Endodermal cell (in vitro differentiated cells): ENCODE measurements at regions not wholly inside any gene's neighbourhood (a gene's known extent, or its start where the extent isn't known, plus 50 kb on each side); places are given as distances from the start of the nearest gene placed in this dataset.
A peak's percentile ranks its signal among the peaks of the same experiment; 100 is the strongest.

Experiments
- DNase-seq: peaks from one replicate; pipeline ENCODE4 v3.0.0-alpha.2; 2017
- H3K27ac ChIP-seq: 2 replicates; pipeline ENCODE4 v1.5.1; 2013; ENCODE audit warnings: mild to moderate bottlenecking, low read depth, low read length, moderate library complexity
- H3K27me3 ChIP-seq: 2 replicates; pipeline ENCODE4 v1.6.1; 2013; ENCODE audit warnings: mild to moderate bottlenecking, low read length, moderate library complexity; ENCODE audit not compliant: insufficient read depth, control insufficient read depth, poor library complexity, severe bottlenecking
- H3K36me3 ChIP-seq: 2 replicates; pipeline ENCODE4 v1.7.0; 2013; ENCODE audit warnings: mild to moderate bottlenecking, low read length, moderate library complexity; ENCODE audit not compliant: control insufficient read depth, insufficient read depth
- H3K4me1 ChIP-seq: one replicate; pipeline ENCODE4 v1.7.0; 2013; ENCODE audit warnings: low read length; ENCODE audit not compliant: control insufficient read depth, insufficient read depth
- H3K4me3 ChIP-seq: 2 replicates; pipeline ENCODE4 v1.5.1; 2013; ENCODE audit warnings: mild to moderate bottlenecking, low read length, moderate library complexity
- H3K9ac ChIP-seq: 2 replicates; pipeline ENCODE4 v1.6.1; 2013; ENCODE audit warnings: mild to moderate bottlenecking, low read length, moderate library complexity; ENCODE audit not compliant: poor library complexity, severe bottlenecking; ENCODE audit errors: extremely low read depth
- H3K9me3 ChIP-seq: 2 replicates; pipeline ENCODE4 v1.6.1; 2013; ENCODE audit warnings: mild to moderate bottlenecking, low read length, moderate library complexity; ENCODE audit not compliant: control insufficient read depth
- H3K27ac Mint-ChIP-seq: 2 replicates; pipeline ENCODE4 v1.8.0; 2020; ENCODE audit warnings: mixed read lengths
- H3K27me3 Mint-ChIP-seq: 2 replicates; pipeline ENCODE4 v1.8.0; 2021; ENCODE audit warnings: mild to moderate bottlenecking, mixed read lengths; ENCODE audit not compliant: insufficient read depth
- H3K36me3 Mint-ChIP-seq: 2 replicates; pipeline ENCODE4 v1.8.0; 2020; ENCODE audit warnings: low read depth, mixed read lengths
- H3K4me1 Mint-ChIP-seq: 2 replicates; pipeline ENCODE4 v1.8.0; 2020; ENCODE audit warnings: mixed read lengths
- H3K4me3 Mint-ChIP-seq: 2 replicates; pipeline ENCODE4 v1.8.0; 2020; ENCODE audit warnings: mild to moderate bottlenecking, moderate library complexity, mixed read lengths
- H3K9me3 Mint-ChIP-seq: 2 replicates; pipeline ENCODE4 v1.8.0; 2020; ENCODE audit warnings: mild to moderate bottlenecking, mixed read lengths
- CTCF ChIP-seq: fragments of 200-600 bp; sonication (generic); conservative IDR thresholded peaks from 2 replicates; pipeline ENCODE4 v1.5.0; 2021; ENCODE audit warnings: antibody characterized with exemption, mild to moderate bottlenecking
- WGBS, 2 experiments: methylation state at CpG; one replicate each; pipeline versions ENCODE4 v1.1.5 to v1.1.7; 2013; ENCODE audit warnings: missing lambda C conversion rate in 2 of 2, mixed read lengths in 1 of 2; ENCODE audit not compliant: insufficient coverage in 1 of 2, insufficient read length in 1 of 2; 5-methylcytosine and 5-hydroxymethylcytosine counted together

GRCh38 chr13:30037766-30038165, 187.3 kb upstream of the UBL3 start:
- no peak overlapping the region for H3K4me3 Mint-ChIP-seq
- H3K4me1 Mint-ChIP-seq: peaks cover 36% of the 10 kb centered on the region
- no peaks in the 10 kb centered on the region for H3K27me3 ChIP-seq
- H3K27me3 Mint-ChIP-seq: no peaks in the 10 kb centered on the region
- H3K9ac ChIP-seq: no peak overlapping the region
- H3K9me3 ChIP-seq: peaks cover 3% of the 10 kb centered on the region
- no peak overlapping the region for H3K4me3 ChIP-seq
- peaks cover 13% of the 10 kb centered on the region for H3K4me1 ChIP-seq
- DNase-seq: peak; percentile 23
- H3K36me3 Mint-ChIP-seq: no peaks in the 10 kb centered on the region
- no peaks in the 10 kb centered on the region for H3K36me3 ChIP-seq
- WGBS, 2 experiments: 96 to 100% methylated on average over 3 to 4 of the region's 4 CpGs
- peaks cover 2% of the 10 kb centered on the region for H3K9me3 Mint-ChIP-seq
- no peak for TF ChIP-seq CTCF
- no peak overlapping the region for H3K27ac Mint-ChIP-seq
- no peak overlapping the region for H3K27ac ChIP-seq

- Mint-ChIP-seq H3K27me3 (no peaks in the 10 kb centered on the region), H3K27ac (no peak overlapping the region), H3K4me1 (peaks cover 34% of the 10 kb centered on the region), H3K9me3 (no peaks in the 10 kb centered on the region), H3K4me3 (no peak overlapping the region), H3K36me3 (no peaks in the 10 kb centered on the region)
- no peak for TF ChIP-seq CTCF
- DNase-seq: peak; percentile 87
- H3K27me3 ChIP-seq: no peaks in the 10 kb centered on the region
- peaks cover 10% of the 10 kb centered on the region for H3K4me1 ChIP-seq
- WGBS, 2 experiments: 55 to 71% methylated on average over 6 of the region's 6 CpGs
- no peak overlapping the region for H3K4me3 ChIP-seq
- H3K9ac ChIP-seq: no peak overlapping the region
- no peaks in the 10 kb centered on the region for H3K36me3 ChIP-seq
- H3K9me3 ChIP-seq: no peaks in the 10 kb centered on the region
- H3K27ac ChIP-seq: no peak overlapping the region
Measured at GRCh38 chr13:30037306-30037705, 186.9 kb upstream of the UBL3 start.

GRCh38 chr13:30034458-30034795, 184.0 kb upstream of the UBL3 start:
- WGBS, 2 experiments: 83 to 94% methylated on average over 3 of the region's 3 CpGs
- no peak for TF ChIP-seq CTCF
- H3K36me3 Mint-ChIP-seq: no peaks in the 10 kb centered on the region
- H3K9me3 Mint-ChIP-seq: no peaks in the 10 kb centered on the region
- peaks cover 36% of the 10 kb centered on the region for H3K4me1 Mint-ChIP-seq
- no peaks in the 10 kb centered on the region for H3K27me3 ChIP-seq
- H3K27ac ChIP-seq: no peak overlapping the region
- no peaks in the 10 kb centered on the region for H3K27me3 Mint-ChIP-seq
- H3K4me3 Mint-ChIP-seq: no peak overlapping the region
- H3K4me3 ChIP-seq: no peak overlapping the region
- H3K4me1 ChIP-seq: peaks cover 10% of the 10 kb centered on the region
- H3K9ac ChIP-seq: no peak overlapping the region
- H3K27ac Mint-ChIP-seq: no peak overlapping the region
- H3K36me3 ChIP-seq: no peaks in the 10 kb centered on the region
- DNase-seq: no peak
- H3K9me3 ChIP-seq: no peaks in the 10 kb centered on the region
